HK-2 (cell line): ENCODE measurements at regions not wholly inside any gene's neighbourhood (a gene's known extent, or its start where the extent isn't known, plus 50 kb on each side); places are given as distances from the start of the nearest gene placed in this dataset.

Experiments
- DNase-seq: peaks from one replicate; pipeline ENCODE4 v3.0.0-alpha.2; 2018; ENCODE audit not compliant: unreplicated experiment

- DNase-seq, result no peak
Measured at GRCh38 chr21:43348170-43348766, 78.7 kb downstream of the SIK1 start.

DNA sequence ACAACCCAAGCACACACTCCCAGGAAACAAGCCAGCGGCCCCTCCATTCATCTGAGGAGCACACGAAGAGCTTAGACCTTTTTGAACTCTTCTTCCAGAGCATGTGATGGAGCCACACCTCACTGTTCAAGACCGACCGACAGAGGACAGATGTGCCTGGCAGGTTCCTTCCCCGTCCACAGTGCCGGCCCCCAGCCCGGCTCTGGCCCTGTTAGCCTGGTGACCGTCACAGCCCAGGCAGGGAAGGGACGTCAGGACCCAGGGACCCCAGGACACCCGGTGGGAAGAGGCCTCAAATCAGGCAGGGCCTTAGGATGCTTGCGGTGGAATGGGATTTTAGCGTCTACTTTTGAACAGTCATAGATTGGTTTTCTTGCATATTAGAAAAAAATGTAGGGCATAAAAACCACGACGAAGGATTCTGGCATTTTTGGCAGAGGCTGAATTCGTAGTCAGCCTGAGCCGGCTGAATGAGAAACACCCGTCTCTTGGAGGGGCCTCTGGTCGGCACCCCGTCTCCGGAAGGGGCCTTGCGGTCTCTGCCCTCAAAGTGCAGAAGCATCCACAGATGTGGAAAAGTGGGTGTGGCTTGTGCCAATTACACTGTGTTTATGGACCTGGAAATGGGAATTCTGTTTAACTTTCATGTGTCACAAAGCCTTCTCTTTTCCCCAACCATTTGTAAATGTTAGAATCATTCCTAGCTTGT lies 79.3 kb downstream of the SIK1 start:
- no peak for DNase-seq

DNA sequence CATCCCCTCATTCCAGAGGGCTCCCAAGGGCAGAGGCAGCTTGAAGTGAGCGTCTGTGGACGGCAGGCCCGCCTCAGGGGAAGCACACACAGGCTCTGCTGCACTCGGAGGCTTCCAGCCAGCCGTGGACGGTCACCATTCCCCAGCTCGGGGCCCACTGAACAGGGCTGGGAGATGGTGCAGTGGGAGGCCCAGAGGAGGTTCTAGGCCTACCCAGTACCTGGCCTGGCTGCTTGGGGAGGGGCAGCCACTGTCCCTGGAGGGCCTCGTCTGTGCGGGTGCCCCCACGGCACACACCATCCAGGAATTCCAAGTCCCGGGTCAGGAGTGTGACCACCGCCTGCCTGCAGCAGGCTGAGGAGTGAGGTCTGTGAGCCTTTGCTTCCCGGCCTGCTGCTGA lies 80.4 kb downstream of the SIK1 start:
- no peak for DNase-seq

DNA sequence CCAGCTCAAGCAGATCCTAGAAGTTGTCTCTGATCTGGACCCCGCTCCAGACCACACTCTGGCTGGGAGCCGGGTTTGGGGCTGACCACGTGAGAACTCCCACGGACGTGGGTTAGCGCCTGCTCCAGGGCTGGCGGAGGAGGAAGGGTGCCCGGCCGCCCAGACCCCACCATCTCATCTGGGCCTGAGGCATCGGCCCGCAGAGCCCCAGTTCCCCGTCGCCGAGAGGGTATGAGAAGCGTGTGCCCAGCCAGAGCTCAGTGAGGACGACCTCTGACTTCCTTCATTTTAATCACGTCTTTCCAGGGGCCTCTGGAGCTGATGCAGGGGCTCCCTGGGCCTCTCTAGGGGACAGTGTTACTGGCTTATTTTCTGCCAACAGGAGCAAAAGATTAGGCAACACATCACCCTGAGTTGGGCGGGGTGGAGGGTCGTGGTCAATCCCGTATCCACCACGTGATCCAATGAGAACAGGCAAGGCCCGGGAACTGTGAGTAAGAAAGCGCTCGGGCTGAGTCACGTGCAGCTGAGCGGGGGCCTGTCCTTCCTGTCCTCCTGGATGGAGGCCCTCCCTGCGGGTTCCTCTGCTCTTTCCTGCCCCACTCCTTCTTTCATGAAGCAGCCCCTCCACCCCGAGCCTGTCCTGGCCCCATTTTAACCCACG lies 81.1 kb downstream of the SIK1 start:
- peak; percentile 58 for DNase-seq

DNA sequence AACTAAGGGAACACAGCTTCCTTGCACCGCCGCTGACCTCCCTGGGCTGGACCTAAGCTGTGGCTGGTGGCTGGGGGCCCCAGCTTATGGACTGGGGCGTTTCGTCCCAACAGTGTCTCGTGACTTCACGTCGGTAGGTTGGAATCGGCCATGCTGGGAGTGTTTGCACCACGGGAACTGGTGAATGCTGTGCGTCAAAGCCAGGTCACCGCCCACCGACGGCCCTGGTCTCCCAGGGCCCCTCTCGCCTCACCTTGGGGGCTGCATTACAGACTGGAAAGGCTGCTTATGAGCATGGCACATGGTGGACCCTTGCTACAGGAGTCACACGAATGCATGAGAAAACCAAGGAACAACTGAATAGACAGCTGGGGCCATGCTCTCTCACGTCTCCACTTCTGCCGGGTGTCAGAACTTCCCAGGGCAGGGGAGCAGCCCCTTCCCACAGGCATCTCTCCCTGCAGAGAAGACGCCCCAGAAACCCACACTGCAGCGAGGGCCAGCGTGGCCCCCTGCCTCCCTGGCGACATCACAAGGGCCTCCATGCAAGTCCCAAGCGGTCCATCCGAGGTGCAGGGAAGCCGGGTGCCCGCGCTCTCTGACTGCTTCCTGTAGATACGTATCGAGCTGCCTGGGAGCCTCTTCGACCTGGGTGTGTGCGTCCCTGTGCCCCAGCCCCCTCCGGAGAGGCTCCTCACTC lies 81.7 kb downstream of the SIK1 start:
- DNase-seq, result no peak

DNA sequence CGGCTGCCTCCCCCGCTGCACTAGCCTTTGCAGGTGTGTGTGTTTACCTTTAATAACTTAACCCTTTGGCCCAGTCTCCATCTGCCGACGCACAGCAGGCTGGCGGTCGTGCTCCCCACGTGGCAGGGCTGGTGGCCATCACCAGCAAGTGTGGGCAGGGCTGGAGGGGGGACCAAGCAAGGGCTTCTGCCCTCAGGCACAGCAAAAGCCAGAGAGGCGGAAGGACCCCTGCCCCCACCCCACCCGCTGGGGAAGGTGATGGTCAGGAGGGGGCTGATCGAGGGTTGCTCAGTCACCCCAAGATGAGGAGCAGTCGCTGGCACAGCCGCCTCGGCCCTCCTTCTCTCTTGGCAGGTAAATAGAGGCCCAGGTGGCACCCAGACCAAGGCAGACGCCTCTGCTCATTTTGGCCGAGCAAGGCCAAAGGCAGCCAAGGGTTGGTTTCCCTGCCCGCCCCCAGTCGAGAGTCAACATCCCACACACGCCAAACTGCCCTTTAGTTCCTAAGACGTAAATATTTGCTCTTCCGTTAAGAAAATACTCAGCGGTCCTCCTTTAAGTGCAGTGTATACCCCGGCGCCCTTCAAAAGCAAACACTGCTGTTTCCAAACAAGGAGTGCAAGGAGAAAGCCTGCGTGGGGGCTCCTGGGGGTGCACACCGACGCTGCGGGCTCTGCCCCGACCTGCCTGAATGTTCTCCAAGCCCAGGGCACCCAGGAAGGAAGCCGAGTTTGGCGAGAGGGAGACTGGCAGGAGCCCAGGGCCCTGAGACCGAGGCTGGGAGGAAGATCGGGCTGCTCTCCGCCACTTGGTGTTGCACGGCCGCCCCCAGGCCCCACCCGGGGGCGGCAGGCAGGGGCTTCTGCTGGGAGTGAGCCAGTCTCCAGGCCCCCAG lies 82.7 kb downstream of the SIK1 start:
- no peak for DNase-seq

GRCh38 chr21:43343095-43343991 lies 83.6 kb downstream of the SIK1 start:
- DNase-seq, result no peak

DNA sequence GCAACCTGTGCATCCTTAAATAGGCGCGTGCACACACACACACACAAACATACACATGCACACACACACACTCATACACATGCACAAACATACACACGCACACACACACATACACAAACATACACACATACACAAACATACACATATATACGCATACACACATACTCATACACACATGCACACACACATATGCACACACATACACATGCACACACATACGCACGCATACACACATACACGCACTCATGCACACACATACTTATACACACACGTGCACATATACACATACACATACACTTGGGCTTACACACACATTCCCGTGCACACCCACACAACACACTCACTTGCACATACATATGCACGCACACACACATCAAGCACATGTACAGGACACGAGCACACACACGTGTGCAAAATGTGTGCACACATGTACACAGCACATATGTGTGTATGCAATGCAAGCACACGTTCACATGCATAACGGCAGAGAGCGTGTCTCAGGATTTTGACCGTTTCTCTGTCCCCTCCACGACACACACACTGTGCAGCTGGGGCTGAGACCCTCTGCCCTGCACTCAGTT lies 84.5 kb downstream of the SIK1 start:
- DNase-seq, result no peak

DNA sequence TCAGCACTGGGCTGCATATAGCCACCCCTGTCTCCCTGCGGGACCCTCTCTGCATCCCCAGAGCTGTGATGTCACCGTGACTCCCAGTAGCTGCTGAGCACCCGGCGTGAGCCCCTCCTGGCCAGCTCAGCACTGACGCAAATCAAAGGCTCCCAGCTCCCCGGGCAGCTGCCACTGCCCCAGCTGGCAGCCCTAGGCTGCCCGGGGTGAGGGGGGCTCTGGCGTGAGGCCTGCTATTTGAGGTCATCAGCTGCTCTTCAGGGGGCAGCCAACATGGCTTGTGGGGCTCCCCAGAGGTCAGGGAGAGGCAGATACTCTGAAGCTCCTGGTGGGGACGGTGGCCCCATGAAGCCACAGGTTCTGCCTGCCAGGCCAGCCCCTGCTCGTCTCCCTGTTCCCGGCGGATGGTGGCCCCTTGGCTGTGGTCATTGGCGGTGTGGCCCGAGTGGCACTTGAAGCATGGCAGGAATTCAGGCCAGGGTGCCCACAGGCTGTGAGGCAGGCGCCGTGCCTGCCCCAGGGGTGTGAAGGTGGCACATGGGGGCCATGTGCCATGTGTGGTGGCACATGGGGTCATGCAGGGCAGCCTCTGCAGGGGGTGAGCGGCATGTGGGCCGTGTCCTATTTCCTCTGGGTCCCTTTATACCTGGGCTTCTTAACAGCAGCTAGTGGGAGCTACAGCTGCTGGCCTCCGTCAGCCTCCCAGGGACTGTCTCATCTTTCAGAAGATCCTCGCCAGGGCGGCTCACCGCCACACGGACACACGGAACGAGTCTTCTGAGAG lies 85.4 kb downstream of the SIK1 start:
- no peak for DNase-seq

GRCh38 chr21:43340491-43341377 lies 86.2 kb downstream of the SIK1 start:
- DNase-seq, result peak; percentile 74

- no peak for DNase-seq
Measured at GRCh38 chr21:43339668-43340067, 87.3 kb downstream of the SIK1 start.

DNA sequence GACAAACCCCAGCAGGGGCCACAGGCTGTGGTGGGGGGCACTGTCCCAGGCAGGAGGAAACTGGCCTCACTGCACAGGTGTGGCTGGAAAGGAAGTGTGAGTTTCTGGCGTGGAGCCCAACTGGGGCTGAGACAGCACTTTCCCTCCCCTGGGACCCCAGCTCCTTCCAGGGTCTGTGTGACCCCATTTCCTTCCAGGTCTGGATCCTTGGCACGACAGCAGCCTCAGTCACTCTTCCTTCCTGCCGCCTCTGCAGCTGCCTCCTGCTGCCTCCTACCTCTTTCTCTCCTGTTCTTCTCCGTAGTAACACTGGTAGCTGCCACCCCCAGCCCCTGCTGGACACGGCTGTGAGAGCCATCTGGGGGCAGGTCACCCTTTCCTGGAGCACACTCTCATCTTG lies 88.0 kb downstream of the SIK1 start:
- no peak for DNase-seq

DNA sequence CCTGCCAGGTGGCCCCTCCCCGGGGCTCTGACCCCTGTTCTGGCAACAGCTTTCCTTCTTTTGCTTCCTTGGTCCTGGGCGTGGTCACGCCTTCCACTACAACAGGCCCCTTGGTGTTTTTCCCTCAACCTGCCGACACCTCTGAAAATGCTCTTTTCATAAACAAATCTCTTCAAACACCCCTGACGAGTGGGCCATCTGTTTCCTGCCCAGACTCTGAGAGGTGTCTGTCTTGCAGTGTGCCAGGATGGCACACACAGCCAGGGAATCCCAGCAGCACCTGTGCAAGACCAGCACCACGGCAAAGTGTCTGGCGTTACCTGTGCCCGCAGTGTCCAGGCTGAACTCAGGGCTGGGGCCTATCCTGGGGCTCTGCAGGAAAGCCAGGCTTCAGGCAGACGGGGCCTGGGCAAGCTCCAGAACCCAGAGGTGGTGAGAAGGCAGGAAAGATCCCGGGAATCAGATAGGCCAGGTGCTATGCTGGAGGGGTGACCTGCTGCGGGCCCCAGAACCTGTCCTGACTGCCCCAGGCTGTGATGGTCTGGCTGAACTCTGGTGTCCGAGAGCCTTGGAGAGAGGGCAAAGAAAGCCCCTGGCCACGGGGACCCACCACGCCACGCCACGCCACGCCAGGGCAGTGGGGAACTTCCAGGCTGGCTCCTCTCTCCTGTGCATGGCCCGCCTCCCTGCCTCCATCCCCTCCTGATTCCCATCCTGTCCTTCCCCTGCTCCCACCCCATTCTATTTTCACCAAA lies 88.9 kb downstream of the SIK1 start:
- no peak for DNase-seq

DNA sequence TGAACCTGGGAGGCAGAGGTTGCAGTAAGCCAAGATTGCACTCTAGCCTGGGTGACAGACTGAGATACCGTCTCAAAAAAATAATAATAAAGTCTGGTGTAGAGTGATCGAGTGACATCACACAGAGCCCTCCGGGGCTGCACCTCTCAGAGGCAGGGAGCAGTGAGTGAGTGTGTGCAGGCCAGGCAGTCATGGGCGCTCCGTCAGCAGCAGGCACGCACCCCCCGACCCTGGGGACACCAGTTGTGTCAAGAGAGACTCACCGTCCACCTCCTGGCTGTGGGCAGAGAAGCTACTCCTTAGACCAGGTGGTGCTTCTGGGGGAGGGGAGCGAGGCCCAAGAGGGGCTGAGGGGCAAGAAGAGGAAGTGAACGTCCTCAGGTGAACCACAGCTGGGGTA lies 91.8 kb downstream of the SIK1 start:
- no peak for DNase-seq

GRCh38 chr21:43334214-43334958 lies 92.5 kb downstream of the SIK1 start:
- no peak for DNase-seq

DNA sequence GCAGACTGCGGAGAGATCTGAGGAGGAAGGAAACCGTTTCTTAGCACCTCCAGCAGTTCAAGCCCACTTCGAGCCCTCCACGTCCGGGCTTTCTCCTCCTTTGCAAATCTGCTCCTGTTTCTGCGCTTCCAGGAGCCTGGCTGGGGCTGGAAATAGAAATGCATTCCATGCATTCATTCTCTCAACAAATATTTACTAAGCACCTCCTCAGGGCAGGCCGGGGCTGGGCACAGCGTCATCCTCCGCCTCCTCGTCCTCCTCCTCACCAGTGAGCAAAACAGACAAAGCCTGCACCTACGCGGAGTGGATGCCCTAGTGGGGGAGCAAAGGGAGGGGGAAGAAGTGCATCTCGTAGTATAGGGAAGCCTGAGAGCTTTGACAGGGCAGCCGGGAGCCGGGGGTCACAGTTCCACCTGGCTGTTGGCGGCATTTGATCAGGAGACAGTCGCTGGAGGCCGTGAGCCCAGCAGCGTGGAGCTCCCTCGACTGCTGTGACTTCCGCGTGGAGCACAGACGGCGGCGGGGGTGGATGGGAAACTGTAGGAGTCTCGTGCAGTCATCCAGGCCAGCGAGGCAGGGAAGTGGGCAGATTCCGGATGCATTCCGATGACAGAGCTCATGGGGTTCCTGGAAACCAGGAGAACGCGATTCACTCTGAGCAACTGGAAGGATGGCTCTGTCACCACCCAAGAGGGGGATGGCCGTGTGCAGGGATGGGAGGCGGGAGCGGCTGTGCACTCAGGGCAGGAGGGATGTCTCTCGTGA lies 93.5 kb downstream of the SIK1 start:
- peak; percentile 85 for DNase-seq
